Aorta (tissue), 5 donors: ENCODE measurements at regions not wholly inside any gene's neighbourhood (a gene's known extent, or its start where the extent isn't known, plus 50 kb on each side); places are given as distances from the start of the nearest gene placed in this dataset.

Experiments used
- ATAC-seq: fragments of 200-7000 bp; cut with Tn5 transposase; one replicate; pipeline ENCODE4 v1.9.1; 2022; ENCODE audit warnings: moderate library complexity; ENCODE audit not compliant: low FRiP score
- DNase-seq, 2 donors: peaks; one replicate each; pipeline ENCODE4 v3.0.0-alpha.2; 2020
- H3K27ac ChIP-seq, 2 donors: one replicate each; pipeline ENCODE4 v1.5.1; 2013; ENCODE audit warnings: low read length in 2 of 2, mild to moderate bottlenecking in 2 of 2, moderate library complexity in 2 of 2, control low read depth in 1 of 2, inconsistent platforms in 1 of 2, low read depth in 1 of 2
- H3K27me3 ChIP-seq, 2 donors: one replicate each; pipeline ENCODE4 v1.6.1; 2013; ENCODE audit warnings: control low read depth in 1 of 2, low read length in 1 of 2, mild to moderate bottlenecking in 1 of 2, moderate library complexity in 1 of 2; ENCODE audit not compliant: insufficient read depth in 2 of 2, control insufficient read depth in 1 of 2
- H3K36me3 ChIP-seq, 2 donors: one replicate each; pipeline ENCODE4 v1.6.1; 2013; ENCODE audit warnings: control low read depth in 1 of 2, low read length in 1 of 2, mild to moderate bottlenecking in 1 of 2; ENCODE audit not compliant: insufficient read depth in 2 of 2, control insufficient read depth in 1 of 2
- H3K4me1 ChIP-seq, 2 donors: one replicate each; pipeline ENCODE4 v1.6.1; 2013; ENCODE audit warnings: low read length in 2 of 2, control low read depth in 1 of 2, mild to moderate bottlenecking in 1 of 2, moderate library complexity in 1 of 2; ENCODE audit not compliant: insufficient read depth in 2 of 2, control insufficient read depth in 1 of 2
- H3K4me3 ChIP-seq, 2 donors: one replicate each; pipeline ENCODE4 v1.5.1; 2013; ENCODE audit warnings: low read length in 2 of 2, control low read depth in 1 of 2, mild to moderate bottlenecking in 1 of 2
- H3K9me3 ChIP-seq: one replicate; pipeline ENCODE4 v1.6.1; 2013; ENCODE audit warnings: mild to moderate bottlenecking, low read length; ENCODE audit not compliant: control insufficient read depth
- WGBS, 2 donors: extraction: QIAGEN DNeasy Blood & Tissue Kit; methylation state at CpG; one replicate each; pipeline ENCODE4 v1.1.7; 2013; 5-methylcytosine and 5-hydroxymethylcytosine counted together
- intact Hi-C, 2 donors: fragments of 100-400 bp; cut with DNase I; formaldehyde crosslinking; loops; one replicate each; pipeline versions ENCODE4 v1.14.2 to v1.15.0; 2022
- donor health status: healthy with polysubstance abuse.
- donor health status: Bipolar disorder and iron deficiency.
- donor health status: DM: no; HTN: no; CAD: no.
- donor health status: DM: no; HTN: no; CAD: no.
- donor health status: DM: yes; HTN: yes; CAD: no.

- intact Hi-C loops = no loop called here
- ATAC-seq (no peak), DNase-seq (no peak)
- Histone ChIP-seq H3K27me3 (no peaks in the 10 kb centered on the region), H3K36me3 (no peaks in the 10 kb centered on the region), H3K4me3 (no peak overlapping the region), H3K27ac (no peak overlapping the region), H3K4me1 (no peaks in the 10 kb centered on the region), H3K9me3 (no peaks in the 10 kb centered on the region)
- WGBS, 2 donors = 45 to 65% methylated on average over 2 of the region's 2 CpGs
Measured at GRCh38 chr2:76044701-76045100, 334.0 kb upstream of the GCFC2 start.

- no peak overlapping the region for H3K27ac ChIP-seq
- intact Hi-C loops = no loop called here
- H3K9me3 ChIP-seq = no peaks in the 10 kb centered on the region
- ATAC-seq = no peak
- H3K27me3 ChIP-seq = no peaks in the 10 kb centered on the region
- no peaks in the 10 kb centered on the region for H3K36me3 ChIP-seq
- H3K4me1 ChIP-seq = no peaks in the 10 kb centered on the region
- DNase-seq = no peak
- H3K4me3 ChIP-seq = no peak overlapping the region
Measured at GRCh38 chr2:76039505-76039904, 328.8 kb upstream of the GCFC2 start.

GRCh38 chr2:76027761-76028160 is 317.0 kb upstream of the GCFC2 start:
- peak overlapping the region in 1 of 2 donors; percentile 18 for H3K4me3 ChIP-seq
- no peak overlapping the region for H3K27ac ChIP-seq
- H3K27me3 ChIP-seq = no peaks in the 10 kb centered on the region
- H3K9me3 ChIP-seq = no peaks in the 10 kb centered on the region
- no peaks in the 10 kb centered on the region for H3K36me3 ChIP-seq
- no peaks in the 10 kb centered on the region for H3K4me1 ChIP-seq
- intact Hi-C loops = no loop called here
- DNase-seq = no peak
- no peak for ATAC-seq
- WGBS, 2 donors = 96 to 97% methylated on average over 1 of the region's 1 CpG

- H3K9me3 ChIP-seq = no peaks in the 10 kb centered on the region
- H3K4me3 ChIP-seq = no peak overlapping the region
- H3K36me3 ChIP-seq = no peaks in the 10 kb centered on the region
- no peaks in the 10 kb centered on the region for H3K4me1 ChIP-seq
- ATAC-seq = no peak
- WGBS, 2 donors = 29 to 34% methylated on average over 2 of the region's 2 CpGs
- H3K27ac ChIP-seq = no peak overlapping the region
- no peak for DNase-seq
- intact Hi-C loops = no loop called here
- no peaks in the 10 kb centered on the region for H3K27me3 ChIP-seq
Measured at GRCh38 chr2:76019128-76019527, 308.4 kb upstream of the GCFC2 start.

GRCh38 chr2:76009484-76009883 is 298.8 kb upstream of the GCFC2 start:
- H3K4me1 ChIP-seq = no peaks in the 10 kb centered on the region
- H3K36me3 ChIP-seq = no peaks in the 10 kb centered on the region
- ATAC-seq (no peak), DNase-seq (no peak)
- 73 to 81% methylated on average over 2 of the region's 2 CpGs for WGBS, 2 donors
- H3K27ac ChIP-seq = no peak overlapping the region
- no peak overlapping the region for H3K4me3 ChIP-seq
- no peaks in the 10 kb centered on the region for H3K27me3 ChIP-seq
- no peaks in the 10 kb centered on the region for H3K9me3 ChIP-seq
- intact Hi-C loops = no loop called here

GRCh38 chr2:76008001-76008702 is 297.4 kb upstream of the GCFC2 start:
- Histone ChIP-seq H3K27ac (no peak overlapping the region), H3K4me1 (no peaks in the 10 kb centered on the region), H3K4me3 (no peak overlapping the region), H3K36me3 (no peaks in the 10 kb centered on the region), H3K9me3 (no peaks in the 10 kb centered on the region), H3K27me3 (no peaks in the 10 kb centered on the region)
- ATAC-seq (no peak), DNase-seq (no peak)
- intact Hi-C loops = no loop called here
- WGBS, 2 donors = 56 to 68% methylated on average over 7 of the region's 7 CpGs

- intact Hi-C loops = no loop called here
- no peak overlapping the region for H3K27ac ChIP-seq
- ATAC-seq (no peak), DNase-seq (no peak)
- H3K9me3 ChIP-seq = peaks cover 5% of the 10 kb centered on the region
- H3K4me3 ChIP-seq = no peak overlapping the region
- H3K27me3 ChIP-seq = no peaks in the 10 kb centered on the region
- H3K4me1 ChIP-seq = no peaks in the 10 kb centered on the region
- 65 to 71% methylated on average over 2 of the region's 2 CpGs for WGBS, 2 donors
- no peaks in the 10 kb centered on the region for H3K36me3 ChIP-seq
Measured at GRCh38 chr2:76000425-76000824, 289.7 kb upstream of the GCFC2 start.

GRCh38 chr2:75998451-75998850 is 287.7 kb upstream of the GCFC2 start:
- Histone ChIP-seq H3K4me3 (no peak overlapping the region), H3K36me3 (no peaks in the 10 kb centered on the region), H3K27me3 (no peaks in the 10 kb centered on the region), H3K9me3 (peaks cover 5% of the 10 kb centered on the region), H3K27ac (no peak overlapping the region), H3K4me1 (no peaks in the 10 kb centered on the region)
- ATAC-seq = no peak
- 73 to 80% methylated on average over 2 of the region's 2 CpGs for WGBS, 2 donors
- DNase-seq = no peak
- intact Hi-C loops = no loop called here

- Histone ChIP-seq H3K27ac (no peak overlapping the region), H3K36me3 (no peaks in the 10 kb centered on the region), H3K9me3 (peaks cover 3% of the 10 kb centered on the region), H3K27me3 (no peaks in the 10 kb centered on the region), H3K4me3 (no peak overlapping the region), H3K4me1 (no peaks in the 10 kb centered on the region)
- ATAC-seq (no peak), DNase-seq (no peak)
- intact Hi-C loops = no loop called here
- WGBS, 2 donors = 64 to 71% methylated on average over 4 of the region's 4 CpGs
Measured at GRCh38 chr2:75994759-75995158, 284.0 kb upstream of the GCFC2 start.
